HK-2 (cell line): ENCODE measurements at regions not wholly inside any gene's neighbourhood (a gene's known extent, or its start where the extent isn't known, plus 50 kb on each side); places are given as distances from the start of the nearest gene placed in this dataset.
"Not testable (repeated sequence)": the region's sequence is repeated elsewhere in the genome, so short reads cannot be mapped to it uniquely, and the experiment has no call there.

Experiments used
- DNase-seq: peaks from one replicate; pipeline ENCODE4 v3.0.0-alpha.2; 2018; ENCODE audit not compliant: unreplicated experiment

GRCh38 chr2:123597988-123598387 is 427.1 kb upstream of the CNTNAP5 start:
- no peak for DNase-seq

- DNase-seq: no peak
These were observed 418.5 kb upstream of the CNTNAP5 start for GRCh38 chr2:123606631-123607030.

- DNase-seq: no peak
These were observed 416.0 kb upstream of the CNTNAP5 start for GRCh38 chr2:123609077-123609476.

GRCh38 chr2:123614596-123614995 is 410.5 kb upstream of the CNTNAP5 start:
- no peak for DNase-seq

DNA sequence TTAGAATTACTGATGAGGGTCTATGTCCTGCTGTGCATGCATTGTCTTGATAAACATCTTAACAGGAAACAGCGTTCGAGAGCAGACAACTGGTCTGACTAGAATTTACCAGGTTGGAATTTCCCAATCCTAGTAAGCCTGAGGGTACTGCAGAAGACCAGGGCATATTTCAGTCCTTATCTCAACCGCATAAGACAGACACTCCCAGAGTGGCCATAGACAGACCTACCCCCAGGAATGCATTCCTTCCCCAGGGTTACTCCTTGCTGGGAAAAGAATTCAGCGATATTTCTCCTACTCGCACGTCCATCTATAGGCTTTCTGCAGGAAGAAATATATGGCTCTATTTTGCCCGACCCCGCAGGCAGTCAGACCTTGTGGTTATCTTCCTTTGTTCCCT is 406.4 kb upstream of the CNTNAP5 start:
- DNase-seq: not testable (repeated sequence)

DNA sequence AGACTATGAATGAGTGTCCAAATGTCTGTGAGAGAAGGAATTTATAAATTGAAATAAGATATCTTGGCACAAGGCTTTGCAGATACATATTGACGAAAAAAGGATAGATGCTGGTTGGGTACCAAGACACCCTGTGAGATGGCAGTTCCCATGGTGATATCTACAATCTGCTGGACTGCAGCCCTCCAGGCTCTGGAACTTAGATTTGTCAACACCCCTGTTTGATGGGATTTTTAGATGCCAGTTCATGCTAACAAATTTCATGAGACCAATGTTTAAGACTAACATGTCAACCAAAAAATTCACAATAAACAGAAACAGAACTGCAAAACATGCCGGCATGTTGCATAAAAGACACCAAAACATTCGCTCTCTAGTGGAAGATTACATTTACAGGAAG is 400.3 kb upstream of the CNTNAP5 start:
- DNase-seq: no peak

DNA sequence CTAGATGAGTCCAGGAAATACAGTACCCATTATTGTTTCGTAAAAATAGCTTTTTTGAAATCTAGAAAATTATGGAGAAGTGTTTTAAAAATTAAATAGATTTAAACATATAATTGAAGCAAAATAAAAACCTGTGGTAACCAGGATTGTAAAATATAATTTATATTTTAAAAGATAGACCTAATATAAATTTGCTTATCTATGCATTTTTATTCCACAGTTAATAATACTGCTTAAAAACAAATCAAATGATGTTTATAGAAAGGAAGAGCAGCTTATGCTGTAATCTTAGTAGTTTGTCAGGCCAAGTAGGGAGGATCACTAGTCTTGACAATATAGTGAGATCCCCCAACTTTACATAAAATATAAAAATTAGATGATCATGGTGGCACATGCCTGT is 388.9 kb upstream of the CNTNAP5 start:
- DNase-seq: no peak

DNA sequence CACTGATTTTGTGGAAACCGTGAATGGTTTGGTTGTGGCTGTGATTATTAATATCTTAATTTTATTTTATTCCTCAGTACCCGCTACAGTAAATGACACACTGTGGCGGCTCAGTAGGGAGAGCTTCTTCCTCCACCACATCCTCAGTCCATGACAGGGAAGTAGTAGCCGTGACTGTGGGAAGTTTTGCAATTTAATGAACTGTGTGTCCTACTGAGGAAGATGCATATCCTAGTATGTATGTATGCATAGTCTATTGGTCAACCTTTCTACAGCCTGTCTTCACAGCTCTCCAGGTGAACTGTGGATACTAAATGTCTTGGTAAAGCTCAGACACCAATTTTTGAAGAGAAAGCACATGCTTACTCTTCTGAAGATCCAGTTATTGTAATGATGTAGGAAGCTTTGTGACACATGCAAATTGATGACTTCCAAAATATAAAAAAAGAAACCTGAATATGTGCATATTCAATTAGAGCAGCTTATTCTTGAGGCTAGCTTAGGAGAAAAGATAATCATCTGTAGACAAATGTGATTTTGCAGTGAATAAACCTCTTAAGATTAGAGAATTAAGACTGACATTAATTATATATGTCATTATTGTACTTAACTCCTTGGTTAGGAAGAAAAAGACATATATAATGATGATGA is 384.3 kb upstream of the CNTNAP5 start:
- DNase-seq: no peak

GRCh38 chr2:123644053-123644452 is 381.0 kb upstream of the CNTNAP5 start:
- DNase-seq: no peak

DNA sequence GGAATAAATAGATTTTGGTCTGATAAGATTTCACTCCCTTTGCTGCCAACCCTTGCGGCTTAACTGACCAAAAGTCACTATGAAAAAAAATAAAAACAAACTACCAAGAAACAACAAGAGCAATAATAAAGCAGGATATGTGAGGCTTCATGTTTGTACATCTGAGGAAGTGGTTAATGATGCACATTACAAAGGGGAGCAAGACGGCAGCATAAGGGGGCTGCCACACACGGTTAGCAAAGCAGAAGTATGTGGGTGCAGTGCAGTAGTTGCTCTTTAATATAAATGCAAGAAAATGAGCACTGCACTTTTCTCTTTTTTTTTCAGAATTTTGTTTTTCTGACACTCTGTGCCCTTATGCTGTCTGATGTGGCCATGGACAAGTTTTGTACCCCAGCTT is 377.1 kb upstream of the CNTNAP5 start:
- DNase-seq: no peak

DNA sequence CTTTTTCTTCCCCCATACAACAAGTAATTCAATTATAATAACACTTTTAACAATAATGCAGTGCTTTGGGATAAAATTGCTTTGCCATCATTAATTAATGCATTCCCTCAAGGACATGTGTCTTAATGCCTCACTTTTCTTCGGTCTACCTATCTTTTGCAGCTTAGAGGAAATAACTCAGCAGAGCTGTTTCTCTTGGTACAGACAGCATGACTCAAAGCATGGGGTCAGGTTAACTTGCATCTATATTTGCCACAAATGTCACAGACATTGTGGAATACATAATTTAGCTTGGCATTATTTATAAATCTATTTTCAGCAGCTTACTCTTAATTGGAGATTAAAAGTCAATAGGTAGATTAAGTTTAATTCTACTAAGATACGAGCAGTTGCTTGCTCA is 376.1 kb upstream of the CNTNAP5 start:
- no peak for DNase-seq

- no peak for DNase-seq
These were observed 373.9 kb upstream of the CNTNAP5 start for GRCh38 chr2:123651151-123651550.

DNA sequence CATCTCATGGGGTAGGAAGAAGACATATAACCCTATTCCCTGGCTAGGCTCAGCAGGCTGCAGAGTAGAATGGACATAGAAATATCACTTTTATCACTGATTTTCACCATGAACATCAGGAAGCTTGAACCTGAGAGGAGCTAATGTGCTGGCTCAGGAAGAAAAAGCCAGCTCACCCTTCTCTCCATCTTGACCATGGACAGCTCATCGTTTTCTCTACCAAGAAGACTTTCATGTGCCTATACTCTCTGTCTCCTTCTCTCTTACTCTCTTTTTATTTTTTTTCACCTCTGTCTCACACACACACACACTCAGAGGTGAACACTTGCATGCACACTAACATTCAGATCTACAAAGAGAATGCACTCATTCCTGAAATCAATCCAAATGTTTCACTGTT is 372.8 kb upstream of the CNTNAP5 start:
- no peak for DNase-seq

DNA sequence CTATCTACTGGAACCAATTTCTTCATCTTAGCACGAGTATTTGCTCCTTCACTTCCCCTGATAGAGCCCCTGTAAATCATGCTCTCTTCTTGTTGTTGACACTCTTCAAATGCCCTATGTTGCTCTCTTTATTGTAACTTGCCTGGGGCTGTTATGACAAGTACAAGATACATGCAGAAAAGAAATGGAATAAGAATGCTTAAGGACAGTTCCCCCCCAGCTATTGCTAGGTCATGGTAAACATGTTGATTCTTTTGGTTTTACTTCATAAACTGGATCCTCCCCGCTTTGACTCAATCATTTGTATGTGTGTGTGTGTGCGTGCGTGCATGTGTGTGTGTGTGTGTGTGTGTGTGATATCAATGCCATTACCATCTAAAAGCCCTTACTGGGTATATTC is 368.5 kb upstream of the CNTNAP5 start:
- DNase-seq: no peak

- no peak for DNase-seq
These were observed 366.0 kb upstream of the CNTNAP5 start for GRCh38 chr2:123659120-123659519.

- no peak for DNase-seq
These were observed 354.8 kb upstream of the CNTNAP5 start for GRCh38 chr2:123670286-123670685.

GRCh38 chr2:123683797-123684196 is 341.3 kb upstream of the CNTNAP5 start:
- DNase-seq: not testable (repeated sequence)

DNA sequence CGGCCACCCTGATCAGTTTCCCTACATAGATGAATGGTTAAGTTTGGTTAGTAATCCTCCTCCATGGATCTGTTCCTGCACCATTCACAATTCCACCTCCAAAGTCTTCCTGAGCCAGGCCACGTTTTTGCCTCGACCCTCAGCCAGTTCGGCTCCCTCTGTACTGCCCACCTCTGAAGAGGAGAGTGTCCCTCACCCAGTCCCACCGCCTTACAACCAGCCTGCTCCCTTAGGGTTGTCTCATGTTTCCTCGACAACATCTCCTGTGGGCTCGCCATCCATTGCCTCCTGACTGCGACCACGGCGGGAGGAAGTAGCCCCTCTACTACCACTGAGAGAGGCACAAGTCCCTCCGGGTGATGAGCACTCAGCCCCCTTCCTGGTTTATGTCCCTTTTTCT is 338.0 kb upstream of the CNTNAP5 start:
- DNase-seq: no peak

GRCh38 chr2:123688231-123688940 is 336.7 kb upstream of the CNTNAP5 start:
- DNase-seq: no peak

DNA sequence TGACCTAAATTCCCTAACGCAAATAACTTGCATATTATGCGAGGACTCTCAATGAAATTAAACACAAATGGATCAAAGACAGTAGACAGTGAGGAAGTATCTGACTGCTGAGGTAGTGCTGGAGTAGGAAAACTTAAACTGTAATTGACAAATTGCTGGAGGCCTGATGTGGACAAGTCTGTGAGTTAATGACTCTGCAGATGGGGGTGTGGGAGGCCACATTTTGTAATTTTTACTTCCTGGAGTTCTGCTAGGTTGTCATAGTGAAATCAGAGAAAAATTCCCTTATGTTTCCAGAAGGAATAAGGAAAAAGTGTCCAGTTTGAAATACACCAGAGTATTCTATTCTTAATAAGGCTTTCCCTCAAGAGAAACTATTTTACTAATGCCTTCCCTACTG is 333.0 kb upstream of the CNTNAP5 start:
- no peak for DNase-seq

DNA sequence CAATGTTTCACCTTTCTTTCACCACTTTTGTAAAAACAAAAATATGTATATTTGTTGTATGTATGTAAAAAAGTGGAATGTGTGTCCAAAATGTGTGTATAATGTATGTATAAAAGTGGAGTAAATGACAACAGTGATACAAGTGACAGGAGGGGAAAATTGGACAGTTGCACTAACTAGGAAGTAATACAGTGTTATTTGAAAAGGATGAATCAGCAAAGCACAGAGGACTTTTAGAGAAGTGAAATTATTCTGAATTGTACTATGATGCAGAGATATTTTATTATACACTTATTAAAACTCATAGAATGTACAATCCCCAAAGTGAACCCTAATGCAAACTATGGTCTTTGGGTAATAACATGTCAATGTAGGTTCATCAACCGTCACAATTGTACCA is 331.3 kb upstream of the CNTNAP5 start:
- no peak for DNase-seq

DNA sequence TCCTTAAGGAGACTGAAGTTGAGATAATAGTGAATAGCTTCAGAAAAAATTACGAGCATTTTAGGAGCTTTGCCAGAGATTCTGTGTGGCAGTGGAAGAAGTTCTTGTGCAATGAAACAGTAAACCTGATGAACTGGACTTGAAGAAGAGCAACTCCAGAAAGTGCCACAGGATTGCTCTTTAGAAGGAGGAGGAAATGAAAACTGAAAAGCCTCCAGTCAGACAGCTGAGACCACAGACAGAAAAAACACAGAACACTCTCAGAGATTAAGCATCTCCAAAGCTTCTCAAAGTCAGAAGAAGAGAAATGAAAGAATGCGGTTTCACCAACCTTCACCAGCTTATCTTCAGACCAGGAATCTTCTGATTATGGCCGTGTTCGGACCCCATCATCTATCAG is 329.7 kb upstream of the CNTNAP5 start:
- DNase-seq: no peak

GRCh38 chr2:123696021-123696420 is 329.1 kb upstream of the CNTNAP5 start:
- no peak for DNase-seq
